OCI-M2 (cell line): ENCODE measurements at regions not wholly inside any gene's neighbourhood (a gene's known extent, or its start where the extent isn't known, plus 50 kb on each side); places are given as distances from the start of the nearest gene placed in this dataset.
"Not testable (repeated sequence)": the region's sequence is repeated elsewhere in the genome, so short reads cannot be mapped to it uniquely, and the experiment has no call there.

ENCODE experiments used
- DNase-seq: peaks from one replicate; lab custom pipeline; 2025; ENCODE audit not compliant: unreplicated experiment; lab: John Stamatoyannopoulos, UW

DNA sequence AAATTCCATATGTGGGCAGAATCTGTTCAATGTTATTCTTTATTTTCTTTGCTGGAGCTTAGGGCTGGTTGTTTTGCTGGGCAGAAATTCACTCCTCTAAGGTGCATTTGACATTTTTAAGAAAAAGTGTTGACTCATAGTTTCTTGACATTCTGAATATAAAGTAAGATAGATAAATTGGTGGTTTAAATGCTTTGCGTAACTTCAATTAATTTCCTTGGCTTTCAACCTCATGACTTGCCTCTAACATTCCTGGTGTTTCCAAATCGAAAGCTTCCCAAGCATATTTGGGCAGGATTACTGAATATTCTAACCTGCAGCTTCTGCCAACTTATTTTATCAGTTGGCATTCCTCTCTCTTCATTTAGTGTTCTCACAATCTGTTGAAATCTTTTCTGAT lies 718.7 kb upstream of the ADGRB3 start:
- DNase-seq, result no peak

DNA sequence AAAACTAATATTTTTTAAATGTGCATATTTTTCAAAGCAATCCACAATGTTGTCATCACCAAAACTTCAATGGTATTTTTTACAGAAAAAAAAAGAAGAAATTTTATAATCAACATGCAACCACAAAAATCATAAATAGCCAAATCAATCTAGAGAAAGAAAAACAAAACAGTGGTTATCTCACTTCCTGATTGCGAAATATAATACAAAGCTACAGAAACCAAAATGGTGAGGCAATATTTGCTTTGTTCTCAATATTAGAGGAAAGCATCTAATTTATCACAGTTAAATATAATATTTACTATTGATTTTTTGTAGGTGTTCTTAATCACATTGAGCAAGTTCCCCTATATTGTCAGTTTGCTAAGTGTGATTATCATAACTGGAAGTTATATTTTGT lies 720.7 kb upstream of the ADGRB3 start:
- DNase-seq, result no peak

DNA sequence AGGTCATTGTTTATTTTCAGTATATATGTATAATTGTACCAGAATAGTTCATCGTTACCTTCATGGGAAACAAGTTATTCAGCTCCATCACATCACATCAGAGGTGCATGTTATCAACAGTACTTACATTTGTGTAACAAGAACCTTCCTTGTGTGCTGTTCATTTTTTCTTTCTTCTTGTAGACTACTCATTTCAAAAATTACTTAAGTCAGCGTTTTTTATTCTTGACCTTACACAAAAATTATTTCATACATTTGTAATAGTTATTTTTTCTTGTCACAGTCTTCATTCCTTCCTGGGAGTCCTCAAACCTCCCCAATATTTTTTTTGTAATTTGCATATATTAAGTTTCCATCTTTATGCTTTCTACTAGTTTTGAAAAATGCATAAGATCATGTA lies 725.7 kb upstream of the ADGRB3 start:
- DNase-seq, result no peak

DNA sequence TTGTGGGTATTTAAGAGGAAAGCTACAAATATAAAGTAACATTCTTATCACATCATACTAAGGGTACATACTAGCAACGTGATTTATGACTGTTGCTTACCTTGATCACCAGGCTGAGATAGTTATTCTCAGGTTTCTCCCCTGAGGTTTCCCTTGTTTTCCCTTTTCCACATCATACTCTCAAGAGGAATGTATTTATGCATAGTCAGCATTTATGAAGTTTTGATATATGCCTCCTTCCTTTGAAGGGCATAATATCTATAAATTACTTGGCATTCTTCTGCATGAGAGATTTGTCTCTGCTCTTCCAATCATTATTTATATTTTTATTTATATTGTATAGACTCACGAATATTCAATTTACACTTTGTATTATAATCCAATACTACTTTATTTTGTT lies 726.7 kb upstream of the ADGRB3 start:
- DNase-seq, result no peak

DNA sequence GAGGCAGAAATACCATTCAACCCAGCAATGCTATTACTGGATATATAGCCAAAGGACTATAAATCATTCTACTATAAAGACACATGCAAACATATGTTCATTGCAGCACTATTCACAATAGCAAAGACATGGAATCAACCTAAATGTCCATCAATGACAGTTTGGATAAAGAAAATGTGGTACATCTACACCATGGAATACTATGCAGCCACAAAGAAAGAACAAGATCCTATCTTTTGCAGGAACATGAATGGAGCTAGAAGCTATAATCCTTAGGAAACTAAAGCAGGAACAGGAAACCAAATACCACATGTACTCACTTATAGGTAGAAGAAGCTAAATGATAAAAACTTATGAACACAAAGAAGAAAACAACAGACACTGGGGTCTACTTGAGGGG lies 730.3 kb upstream of the ADGRB3 start:
- not testable (repeated sequence) for DNase-seq

DNA sequence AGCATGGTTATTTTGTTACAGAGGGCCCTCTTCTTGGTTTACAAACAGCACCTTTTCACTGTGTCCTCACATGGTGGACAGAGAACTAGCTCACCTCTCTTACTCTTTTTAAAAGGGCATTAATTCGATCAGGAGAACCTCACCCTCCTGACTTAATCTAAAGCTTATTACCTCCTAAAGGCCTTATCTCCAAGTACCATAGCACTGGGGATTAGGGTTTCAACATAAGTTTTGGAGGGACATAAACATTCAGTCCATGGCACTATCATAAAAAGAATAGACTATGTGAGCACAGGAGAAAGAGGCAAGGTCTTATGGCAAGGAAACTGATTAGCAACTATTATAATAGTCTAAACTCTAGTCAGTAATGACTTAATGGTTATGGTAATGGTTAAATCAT lies 736.2 kb upstream of the ADGRB3 start:
- no peak for DNase-seq

DNA sequence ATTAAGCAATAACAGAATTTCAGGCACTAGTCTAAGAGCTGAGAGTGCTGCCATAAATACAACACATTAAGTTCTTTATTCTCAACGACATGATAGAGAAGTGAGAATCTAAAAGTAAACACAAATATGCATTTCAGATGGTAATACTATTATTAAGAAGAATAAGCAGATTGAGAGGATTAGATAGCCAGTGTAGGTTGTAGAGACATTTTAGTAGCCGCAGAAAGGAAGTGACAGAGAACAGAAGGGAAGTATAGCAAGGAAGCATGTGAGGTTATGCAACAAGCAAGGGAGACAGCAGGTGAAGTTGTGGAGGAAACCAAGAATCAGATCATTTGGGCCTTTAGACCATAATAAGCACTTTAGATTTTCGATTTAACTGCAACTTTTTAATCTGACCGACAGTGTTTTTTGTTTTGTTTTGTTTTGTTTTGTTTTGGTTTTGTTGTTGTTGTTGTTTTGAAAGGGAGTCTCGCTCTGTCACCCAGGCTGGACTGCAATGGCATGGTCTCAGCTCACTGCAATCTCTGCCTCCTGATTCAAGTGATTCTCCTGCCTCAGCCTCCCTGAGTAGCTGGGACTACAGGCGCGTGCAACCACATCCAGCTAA lies 737.0 kb upstream of the ADGRB3 start:
- DNase-seq, result no peak

DNA sequence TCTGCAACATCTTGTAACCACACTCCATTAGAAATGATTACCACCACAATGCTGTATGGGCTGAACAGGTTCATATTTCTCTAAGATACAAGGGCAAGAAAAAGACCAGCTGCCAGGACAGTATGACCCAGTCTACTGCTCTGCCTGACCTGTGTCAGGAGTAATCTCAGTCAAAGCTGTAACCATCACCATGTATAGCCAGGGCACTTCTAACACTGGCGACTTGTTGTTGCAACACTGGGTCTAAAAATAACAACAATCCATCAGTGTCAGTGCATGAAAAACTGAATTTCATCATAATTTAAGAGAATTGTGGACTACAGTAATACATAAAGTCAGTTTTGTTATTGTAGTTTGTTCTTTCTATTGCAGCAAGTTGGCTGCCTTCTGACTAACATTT lies 738.6 kb upstream of the ADGRB3 start:
- DNase-seq, result no peak

DNA sequence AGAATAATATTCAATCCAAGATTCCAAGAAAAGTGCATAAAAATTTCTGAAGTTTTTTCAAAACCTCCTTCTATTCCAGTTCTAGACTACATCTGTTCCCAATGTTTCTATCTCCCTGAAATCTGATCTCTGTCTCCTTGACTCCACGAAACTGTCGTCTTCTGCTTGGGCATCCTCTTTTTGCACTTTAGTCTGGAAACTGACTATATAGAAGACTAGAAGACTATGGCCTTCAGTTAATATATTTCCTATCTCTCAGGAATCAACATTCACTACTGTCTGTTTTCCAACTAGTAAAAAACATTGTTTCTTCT lies 745.4 kb upstream of the ADGRB3 start:
- no peak for DNase-seq

DNA sequence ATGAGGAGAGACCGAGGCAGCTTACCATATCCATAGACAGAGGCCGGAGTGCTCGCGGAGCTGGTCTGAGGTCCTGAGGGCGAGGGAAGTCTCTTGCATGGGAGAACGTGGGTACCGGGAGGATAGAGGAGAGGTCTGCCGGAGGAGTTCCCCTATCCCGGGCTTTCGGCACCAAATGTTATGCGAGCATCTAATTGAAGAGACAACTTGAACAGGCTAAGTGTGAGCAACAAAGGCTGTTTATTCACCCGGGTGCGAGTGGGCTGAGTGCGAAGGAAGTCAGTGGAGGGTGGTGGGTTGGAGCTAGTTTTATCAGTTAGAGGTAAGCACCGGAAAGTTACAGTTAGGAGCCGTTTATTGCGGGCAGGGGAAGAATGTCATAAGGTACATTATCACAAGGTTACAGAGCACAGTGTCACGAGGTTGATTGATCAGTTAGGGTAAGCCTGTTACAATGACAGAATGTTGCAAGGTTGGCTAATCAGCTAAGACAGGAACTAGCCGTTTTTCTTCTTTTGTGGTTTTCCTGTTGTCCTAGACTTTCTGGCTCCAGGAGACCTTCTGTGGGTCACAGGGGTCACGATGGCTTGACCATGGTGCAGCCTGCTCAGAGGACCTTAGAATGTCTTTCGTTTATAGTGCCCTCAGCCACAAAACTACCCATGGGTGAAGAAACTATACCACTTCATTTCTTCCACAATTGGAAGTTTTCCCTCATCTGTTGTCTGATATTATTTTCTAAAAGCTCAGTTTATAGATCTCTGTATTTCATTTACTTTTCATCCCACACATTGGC lies 746.0 kb upstream of the ADGRB3 start:
- no peak for DNase-seq

DNA sequence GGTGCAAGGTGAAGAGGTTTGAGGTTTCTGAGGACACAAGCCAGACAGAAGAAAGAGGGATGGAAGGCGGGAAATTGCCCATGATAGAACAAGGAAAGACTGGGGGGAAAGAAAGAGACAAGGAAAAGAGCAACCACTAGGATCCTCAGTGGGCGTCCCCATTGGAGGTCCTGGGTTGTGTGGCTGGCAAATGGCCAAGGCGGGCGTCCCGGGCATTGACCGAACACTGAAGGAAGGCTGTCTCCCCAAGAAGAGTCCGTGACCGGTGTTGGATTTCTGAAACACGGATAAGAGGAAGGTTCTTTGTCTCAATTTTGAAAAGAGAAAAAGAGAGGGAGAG lies 746.6 kb upstream of the ADGRB3 start:
- DNase-seq, result no peak

DNA sequence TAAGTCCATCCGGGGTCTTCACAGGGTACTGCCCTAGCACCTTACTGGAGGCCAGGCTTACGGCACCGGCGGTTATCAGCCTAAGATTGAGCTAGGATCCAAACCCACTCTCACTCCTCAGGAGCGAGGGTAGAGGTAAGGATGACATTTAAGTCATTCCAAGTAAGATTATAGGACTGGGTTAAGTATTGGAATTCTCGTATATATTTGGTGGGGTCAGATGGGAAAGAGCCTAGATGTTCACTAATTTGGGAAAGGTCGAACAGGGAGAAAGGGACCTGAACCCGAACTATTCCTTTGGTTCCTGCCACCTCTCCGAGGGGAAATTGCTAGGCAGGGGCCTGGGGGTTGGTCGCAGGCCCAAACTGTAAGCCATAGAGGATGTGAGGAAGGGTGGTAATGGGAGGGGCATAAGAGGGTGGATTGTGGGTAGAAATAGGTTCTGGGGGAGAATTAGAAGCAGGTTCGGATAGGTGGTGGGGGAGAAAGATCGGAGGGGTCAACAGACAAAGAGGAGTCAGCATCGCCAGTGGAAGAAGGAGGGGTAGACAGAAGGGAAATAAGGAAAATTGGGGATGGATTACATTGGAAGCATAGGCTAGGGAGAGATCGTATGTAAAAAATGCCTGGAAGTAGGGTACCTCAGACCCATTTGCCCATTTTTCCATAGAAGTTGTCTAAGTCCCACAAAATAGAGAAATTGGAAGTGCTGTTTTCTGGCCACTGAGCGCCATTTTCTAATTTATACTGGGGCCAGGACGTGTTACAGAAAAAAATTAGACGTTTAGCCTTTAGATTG lies 747.1 kb upstream of the ADGRB3 start:
- DNase-seq, result no peak

DNA sequence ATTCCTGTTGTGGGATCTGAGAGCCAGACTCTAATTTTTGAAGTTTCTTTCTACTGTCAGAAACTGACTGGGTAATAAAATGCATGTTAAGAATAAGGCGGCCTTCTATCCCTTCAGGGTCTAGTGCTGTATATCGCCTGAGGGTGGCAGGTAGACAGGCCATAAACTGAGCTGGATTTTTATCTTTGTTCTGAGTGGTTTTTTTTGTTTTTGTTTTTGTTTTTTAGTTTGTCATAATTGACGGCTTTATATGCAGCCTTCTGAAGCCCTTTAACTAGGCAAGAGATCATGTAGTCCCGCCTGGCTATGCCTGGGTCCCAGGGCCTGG lies 747.7 kb upstream of the ADGRB3 start:
- no peak for DNase-seq

DNA sequence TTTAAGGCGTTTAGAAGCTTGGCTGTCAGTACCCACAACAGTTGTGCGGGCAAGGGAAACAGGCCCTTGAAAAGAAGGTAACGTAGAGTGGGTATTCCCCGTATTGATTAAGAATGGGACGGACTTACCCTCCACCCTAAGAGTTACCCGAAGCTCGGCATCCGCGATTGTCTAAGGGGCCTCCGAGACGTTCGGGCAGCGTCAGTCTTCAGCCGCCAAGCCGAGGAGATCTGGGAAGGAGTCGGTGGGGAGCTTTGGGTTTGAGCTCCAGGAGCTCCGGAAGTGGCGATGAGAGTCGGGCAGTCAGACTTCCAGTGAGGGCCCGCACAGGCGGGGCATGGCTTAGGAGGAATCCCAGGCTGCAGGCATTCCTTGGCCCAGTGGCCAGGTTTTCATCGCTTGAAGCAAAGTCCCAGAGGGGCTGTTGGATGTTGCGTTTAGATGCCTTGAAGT lies 748.2 kb upstream of the ADGRB3 start:
- no peak for DNase-seq

DNA sequence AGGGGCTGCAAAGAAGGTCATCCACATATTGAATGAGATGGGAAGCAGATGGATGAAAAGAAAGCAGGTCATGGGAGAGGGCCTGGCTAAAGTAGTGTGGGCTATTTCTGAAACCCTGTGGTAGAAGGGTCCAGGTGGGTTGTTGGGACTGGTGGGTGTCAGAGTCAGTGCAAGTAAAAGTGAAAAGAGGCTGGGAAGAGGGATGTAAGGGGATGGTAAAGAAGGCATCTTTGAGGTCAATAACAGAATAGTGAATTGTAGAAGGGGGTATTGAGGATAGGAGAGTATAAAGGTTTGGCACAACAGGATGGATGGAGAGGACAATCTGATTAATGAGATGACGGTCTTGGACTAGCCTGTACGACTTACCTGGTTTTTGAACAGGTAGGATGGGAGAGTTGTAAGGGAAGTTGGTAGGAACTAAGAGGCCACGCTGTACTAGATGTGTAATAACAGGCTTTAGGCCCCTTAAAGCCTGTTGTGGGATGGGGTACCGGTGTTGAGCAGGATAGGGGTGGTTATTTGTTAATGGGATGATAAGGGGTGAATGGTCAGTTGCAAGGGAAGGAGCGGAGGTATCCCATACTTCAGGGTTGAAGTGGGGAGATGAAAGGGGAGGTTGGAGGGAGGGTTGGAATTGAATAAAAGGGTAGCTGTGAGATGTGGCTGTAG lies 748.9 kb upstream of the ADGRB3 start:
- no peak for DNase-seq

DNA sequence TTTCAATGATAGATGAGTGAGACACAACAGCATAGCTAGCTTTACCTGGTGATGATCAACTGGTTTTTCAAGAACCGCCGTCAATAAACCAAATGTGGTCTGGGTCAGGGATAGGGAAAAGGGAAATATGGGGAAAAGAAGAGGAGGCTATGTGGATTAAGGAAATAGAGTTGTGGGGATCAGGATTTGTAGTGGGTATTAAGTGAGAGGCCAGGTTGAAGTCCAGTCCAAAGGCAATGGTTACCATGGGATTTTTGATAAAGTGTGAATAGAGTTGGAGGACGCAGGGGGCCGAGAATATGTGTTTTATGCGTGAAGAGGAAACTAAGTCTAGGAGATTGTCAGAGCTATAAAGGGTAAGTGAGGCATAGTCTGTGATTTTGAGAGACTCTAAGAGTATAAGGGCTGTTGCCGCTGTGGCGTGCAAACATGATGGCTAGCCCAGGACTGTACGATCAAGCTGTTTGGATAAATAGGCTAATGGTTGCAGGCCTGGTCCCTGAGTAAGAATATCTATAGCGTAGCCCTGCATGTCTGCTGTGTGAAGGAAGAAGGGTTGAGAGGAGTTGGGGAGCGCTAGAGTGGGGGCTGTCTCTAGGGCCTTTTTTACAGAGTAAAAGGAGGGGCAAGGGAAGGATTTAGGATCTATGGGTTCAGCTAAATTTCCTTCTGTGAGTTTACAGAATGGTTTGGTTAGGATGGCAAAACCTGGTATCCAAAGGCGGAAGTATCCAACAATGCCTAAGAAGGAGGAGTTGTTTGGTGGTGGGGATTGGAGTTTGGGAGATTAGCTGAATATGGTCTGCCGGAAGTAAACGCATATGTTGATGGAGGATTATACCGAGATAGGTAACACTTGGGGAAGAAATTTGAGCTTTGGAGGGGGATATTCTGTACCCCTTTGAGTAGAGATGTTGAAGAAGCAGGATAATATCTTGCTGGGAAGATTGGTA lies 749.7 kb upstream of the ADGRB3 start:
- no peak for DNase-seq

DNA sequence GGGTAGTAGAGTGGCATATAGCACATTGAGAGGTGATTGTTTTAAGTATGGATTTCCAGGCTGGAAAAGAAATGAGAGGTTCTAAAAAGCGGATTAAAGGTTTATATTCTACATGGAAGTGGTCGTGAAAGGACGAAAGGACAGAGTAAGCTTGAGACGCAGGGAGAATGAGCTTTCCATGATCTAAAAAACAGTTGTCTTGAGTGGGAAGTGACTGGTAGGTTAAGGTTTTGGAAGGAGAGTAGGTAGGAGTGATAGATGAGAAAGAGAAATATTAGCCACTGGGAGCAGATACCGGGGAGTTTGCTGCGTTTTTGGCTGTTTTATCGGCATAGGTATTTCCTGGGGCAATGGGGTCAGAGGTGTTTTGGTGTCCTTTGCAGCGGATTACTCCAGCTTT lies 750.6 kb upstream of the ADGRB3 start:
- no peak for DNase-seq

DNA sequence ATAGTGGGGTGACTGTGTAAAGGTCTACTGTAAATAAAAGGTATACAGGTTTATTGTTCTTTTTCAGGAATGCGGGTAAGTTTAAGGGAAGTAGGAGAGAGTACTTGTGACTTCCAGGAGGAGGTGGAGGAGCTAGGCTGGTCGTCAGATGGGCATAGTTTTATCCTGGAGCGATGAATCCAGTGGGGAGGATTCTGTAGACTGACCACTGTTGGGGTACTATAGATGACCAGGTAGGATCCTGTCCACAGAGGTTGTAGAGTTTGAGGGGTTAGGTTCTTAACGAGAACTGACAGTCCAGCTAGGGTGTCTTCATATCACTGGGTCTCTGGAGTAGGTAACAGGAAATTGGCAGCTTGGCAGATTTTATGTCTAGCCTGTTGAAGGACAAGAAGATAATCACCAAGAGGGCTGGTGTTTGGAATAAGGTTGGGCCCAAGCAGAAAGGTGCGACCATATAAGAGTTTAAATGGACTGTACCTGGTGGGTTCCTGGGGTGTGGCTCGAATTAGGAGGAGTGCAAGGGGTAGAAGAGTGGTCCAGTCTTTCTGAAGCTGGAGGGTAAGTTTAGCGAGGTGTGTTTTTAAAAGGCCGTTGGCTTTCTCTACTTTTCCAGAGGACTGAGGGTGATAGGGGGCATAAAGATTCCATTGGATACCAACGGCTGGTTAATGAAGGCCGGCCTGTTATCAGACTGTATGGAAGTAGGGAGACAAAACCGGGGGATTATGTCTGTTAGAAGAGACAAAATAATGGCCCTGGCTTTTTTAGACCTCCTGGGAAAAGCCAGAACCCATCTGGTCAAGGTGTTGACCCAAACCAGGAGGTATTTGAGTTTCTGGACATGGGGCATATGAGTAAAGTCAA lies 751.3 kb upstream of the ADGRB3 start:
- no peak for DNase-seq

DNA sequence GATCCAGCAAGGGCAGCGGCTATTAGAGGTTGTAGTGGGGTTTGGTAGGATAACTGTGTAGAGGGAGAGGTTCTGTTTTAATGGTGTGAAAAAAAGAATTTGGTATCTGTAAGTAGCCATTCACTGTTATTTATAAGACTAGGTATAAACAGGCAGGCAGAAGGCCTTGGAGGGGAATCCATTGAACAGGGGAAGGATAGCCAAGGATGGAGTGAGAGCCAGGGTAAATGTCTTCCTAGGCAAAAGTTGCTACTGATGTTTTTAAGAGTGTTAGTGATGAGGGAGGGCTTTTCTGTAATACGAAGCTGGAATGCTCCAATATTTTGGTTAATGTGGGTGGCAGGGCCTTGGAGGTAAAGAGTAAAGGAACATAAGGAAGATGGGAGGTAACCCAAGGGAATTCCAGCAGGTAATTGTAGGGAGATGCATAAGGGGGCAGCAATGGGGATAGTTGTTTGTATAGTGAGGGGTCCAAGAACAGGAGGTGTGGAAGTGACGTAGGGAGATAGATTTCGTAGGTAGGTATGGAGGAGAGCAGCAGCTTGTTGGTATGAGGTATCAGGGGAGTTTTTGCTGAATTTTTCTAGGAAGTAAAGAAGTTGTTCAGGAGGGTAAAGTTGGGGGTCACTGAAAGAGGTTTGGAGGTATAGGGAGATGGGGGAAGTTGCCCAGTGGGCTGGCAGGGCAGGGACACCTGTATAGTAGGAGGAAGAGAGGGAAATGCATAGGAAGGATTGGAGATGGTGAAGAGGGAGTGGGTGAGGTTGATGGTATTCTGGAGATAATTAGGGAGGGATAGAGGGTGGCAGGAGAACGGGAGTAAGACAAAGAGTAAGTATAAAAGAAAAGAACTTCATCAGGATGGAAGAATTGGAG lies 752.4 kb upstream of the ADGRB3 start:
- DNase-seq, result no peak
